ENCODE measurements at regions not wholly inside any gene's neighbourhood (a gene's known extent, or its start where the extent isn't known, plus 50 kb on each side); places are given as distances from the start of the nearest gene placed in this dataset.
A peak's percentile ranks its signal among the peaks of the same experiment; 100 is the strongest.

DNA sequence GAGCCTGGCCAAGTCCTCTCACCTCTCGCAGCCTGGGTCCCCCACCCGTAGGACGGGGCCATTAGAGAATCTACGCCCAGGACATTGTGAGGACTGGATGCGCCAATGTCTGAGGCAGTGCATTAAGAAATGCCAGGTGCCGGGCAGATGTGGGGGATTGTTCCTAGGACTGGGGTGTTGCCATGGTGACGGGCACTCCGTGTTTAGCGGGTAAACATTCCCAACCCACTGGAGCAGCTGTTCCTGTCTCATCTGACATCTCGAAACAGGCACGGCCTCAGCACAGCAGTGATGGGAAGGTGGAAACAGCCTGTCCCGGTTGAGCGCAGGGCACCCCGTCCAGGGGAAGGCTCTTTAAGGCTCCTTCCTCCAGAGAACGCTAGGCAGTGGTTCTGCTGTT, 99.6 kb upstream of the RTL6 start:
- Histone ChIP-seq H3K36me3 (replicated peaks; ENCODE audit: control insufficient read depth, insufficient read depth, low read length) (no peaks in the 10 kb centered on the region), H3K27me3 (ENCODE audit: control insufficient read depth, insufficient read depth, low read length) (no peaks in the 10 kb centered on the region), H3K4me3 (ENCODE audit: insufficient read depth, low read depth, low read length) (no peak overlapping the region)
- peak; percentile 57 for DNase-seq

DNA sequence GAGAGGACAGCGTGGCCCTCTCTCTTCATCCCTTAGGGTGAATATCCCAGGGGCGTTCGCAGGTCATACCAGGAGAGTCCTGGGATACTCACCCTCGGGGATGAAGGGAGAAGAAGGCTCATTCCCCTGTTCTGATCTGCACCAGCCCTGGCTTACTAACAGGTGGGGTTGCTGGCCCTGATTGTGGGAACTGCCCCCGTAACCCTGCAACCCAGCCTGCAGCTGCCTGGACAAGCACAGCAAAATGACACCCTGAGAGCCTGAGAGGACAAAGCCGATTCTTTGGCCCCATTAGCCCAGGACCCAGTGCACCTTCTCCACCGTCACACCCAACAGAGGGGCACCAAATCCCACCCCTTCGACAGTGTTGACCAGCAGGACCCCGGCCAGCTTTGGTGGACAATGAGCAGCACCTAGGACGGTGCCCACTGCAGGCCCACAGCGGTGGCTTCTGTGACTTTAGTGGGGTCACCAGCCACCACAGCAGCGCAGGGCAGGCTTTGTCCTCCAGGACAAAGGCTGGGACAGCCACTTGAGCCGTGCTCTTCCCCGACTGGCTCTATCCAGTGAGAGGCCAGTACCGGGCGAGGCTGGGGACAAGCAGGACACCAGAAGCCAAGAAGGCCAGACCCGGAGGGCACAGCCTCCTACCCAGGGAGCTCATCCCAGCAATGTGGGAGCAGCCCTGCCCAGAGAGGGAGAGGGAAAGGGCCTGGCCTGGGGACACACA, 98.5 kb upstream of the RTL6 start:
- no peaks in the 10 kb centered on the region for H3K36me3 ChIP-seq (replicated peaks; ENCODE audit: control insufficient read depth, insufficient read depth, low read length)
- H3K27me3 ChIP-seq (ENCODE audit: control insufficient read depth, insufficient read depth, low read length): no peaks in the 10 kb centered on the region
- no peak for DNase-seq
- no peak overlapping the region for H3K4me3 ChIP-seq (ENCODE audit: insufficient read depth, low read depth, low read length)

DNA sequence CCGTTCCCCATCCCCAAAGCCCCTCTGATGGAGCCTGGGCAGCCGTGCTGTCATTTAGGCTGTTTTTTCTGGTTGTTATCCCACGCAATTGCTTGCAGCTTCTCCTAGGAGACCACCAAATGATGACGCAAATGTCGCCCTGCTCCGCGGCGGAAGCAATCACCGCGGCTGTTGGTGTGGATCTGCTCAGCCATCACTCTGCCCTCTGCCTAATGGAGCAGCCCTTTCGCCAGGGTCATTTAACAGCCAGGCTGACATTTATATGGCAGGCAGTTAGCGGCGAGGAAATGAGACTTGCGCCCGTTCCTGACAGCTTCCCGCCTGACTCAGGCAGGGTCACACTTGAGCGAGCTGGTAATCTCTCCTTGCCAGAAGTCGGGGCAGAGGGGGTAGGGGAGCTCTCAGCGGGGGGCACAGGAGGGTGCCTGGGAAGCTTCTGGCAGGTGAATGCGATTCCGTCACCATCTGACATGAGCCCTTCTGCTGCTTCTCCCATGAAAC, 97.9 kb upstream of the RTL6 start:
- H3K36me3 ChIP-seq (replicated peaks; ENCODE audit: control insufficient read depth, insufficient read depth, low read length): no peaks in the 10 kb centered on the region
- H3K27me3 ChIP-seq (ENCODE audit: control insufficient read depth, insufficient read depth, low read length): no peaks in the 10 kb centered on the region
- H3K4me3 ChIP-seq (ENCODE audit: insufficient read depth, low read depth, low read length): no peak overlapping the region
- peak; percentile 67 for DNase-seq

- Histone ChIP-seq H3K4me3 (ENCODE audit: insufficient read depth, low read depth, low read length) (no peak overlapping the region), H3K27me3 (ENCODE audit: control insufficient read depth, insufficient read depth, low read length) (no peaks in the 10 kb centered on the region), H3K36me3 (replicated peaks; ENCODE audit: control insufficient read depth, insufficient read depth, low read length) (no peaks in the 10 kb centered on the region)
- peak; percentile 75 for DNase-seq
Observed at GRCh38 chr22:44594951-44595350, 96.9 kb upstream of the RTL6 start.

DNA sequence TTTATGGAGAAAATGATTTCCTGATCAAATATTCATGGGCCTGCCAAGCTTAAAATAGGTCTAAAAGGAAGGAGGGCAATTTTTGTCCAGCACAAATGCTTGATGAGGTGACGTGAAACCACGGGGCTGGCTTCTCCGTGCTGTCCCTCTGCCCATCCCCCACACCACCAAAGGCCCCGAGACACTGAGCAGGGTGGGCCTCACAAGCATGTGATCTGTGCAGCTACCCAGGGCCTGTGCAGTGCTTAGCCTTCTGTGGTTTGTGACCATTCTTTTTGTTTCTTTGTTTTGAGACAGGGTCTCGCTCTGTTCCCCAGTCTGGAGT, 94.8 kb upstream of the RTL6 start:
- no peaks in the 10 kb centered on the region for H3K27me3 ChIP-seq (ENCODE audit: control insufficient read depth, insufficient read depth, low read length)
- H3K36me3 ChIP-seq (replicated peaks; ENCODE audit: control insufficient read depth, insufficient read depth, low read length): no peaks in the 10 kb centered on the region
- DNase-seq: no peak

DNA sequence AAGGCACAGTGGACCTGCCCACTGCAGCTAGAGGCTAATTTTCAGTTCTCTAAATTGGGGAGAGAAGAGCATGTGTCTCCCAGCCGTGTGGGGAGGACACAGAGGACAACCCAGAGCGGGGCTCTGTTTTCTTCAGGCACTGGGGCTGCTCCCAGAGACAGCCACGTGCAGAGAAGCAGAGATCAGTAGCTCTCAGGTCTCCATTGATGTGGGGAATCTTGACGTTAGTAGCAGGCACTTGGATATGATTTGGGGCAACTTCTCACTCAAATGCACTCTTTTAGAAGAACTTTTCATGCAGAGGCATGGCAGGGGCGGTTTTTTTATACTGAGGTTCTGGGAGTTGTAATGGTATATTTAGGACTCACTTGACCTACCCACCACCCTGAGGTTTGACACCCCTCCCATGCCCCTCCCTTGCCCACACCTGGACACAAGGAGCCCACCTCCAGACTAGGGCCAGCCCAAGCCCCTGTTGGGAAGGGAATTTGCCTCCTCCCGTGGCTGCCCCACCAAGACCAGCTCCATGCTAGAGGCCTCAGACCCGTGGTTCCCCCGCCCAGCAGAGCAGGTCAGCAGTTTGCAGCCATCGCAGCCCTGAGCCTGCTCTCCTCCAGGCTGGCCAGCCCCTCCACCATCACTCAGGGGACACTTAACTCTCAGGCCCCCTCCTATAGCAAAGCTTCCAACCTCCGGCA, 94.2 kb upstream of the RTL6 start:
- no peak for DNase-seq
- Histone ChIP-seq H3K36me3 (replicated peaks; ENCODE audit: control insufficient read depth, insufficient read depth, low read length) (no peaks in the 10 kb centered on the region), H3K27me3 (ENCODE audit: control insufficient read depth, insufficient read depth, low read length) (no peaks in the 10 kb centered on the region), H3K4me3 (ENCODE audit: insufficient read depth, low read depth, low read length) (no peak overlapping the region)

More for the DNA sequence above, 94.8 kb upstream of the RTL6 start:
- H3K4me3 ChIP-seq (ENCODE audit: insufficient read depth, low read depth, low read length): no peak overlapping the region

GRCh38 chr22:44591146-44591790, 93.2 kb upstream of the RTL6 start:
- peak; percentile 50 for DNase-seq

DNA sequence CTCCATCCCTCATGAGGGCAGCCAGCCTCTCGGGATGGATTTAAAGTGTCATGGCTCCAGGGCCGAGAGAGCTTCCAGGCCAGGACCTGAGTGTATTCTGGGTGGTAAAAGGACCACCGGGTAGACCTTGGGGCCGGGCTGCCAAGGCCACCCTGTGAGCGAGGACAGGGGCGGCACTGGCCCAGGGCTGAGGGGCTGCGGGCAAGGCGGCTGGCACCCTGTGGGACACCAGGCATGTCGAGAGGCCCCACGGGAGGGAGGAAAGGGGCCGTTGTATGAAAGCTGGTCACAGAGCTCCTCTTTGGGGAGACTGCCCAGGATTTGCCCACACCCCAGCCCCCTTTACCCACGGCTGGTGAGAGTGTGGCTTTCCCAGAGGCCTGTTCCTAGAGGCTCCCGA, 92.3 kb upstream of the RTL6 start:
- no peak for DNase-seq
- Histone ChIP-seq H3K36me3 (replicated peaks; ENCODE audit: control insufficient read depth, insufficient read depth, low read length) (no peaks in the 10 kb centered on the region), H3K4me3 (ENCODE audit: insufficient read depth, low read depth, low read length) (no peak overlapping the region), H3K27me3 (ENCODE audit: control insufficient read depth, insufficient read depth, low read length) (no peaks in the 10 kb centered on the region)

More at GRCh38 chr22:44591146-44591790, 93.2 kb upstream of the RTL6 start:
- Histone ChIP-seq H3K4me3 (ENCODE audit: insufficient read depth, low read depth, low read length) (no peak overlapping the region), H3K36me3 (replicated peaks; ENCODE audit: control insufficient read depth, insufficient read depth, low read length) (no peaks in the 10 kb centered on the region), H3K27me3 (ENCODE audit: control insufficient read depth, insufficient read depth, low read length) (no peaks in the 10 kb centered on the region)

DNA sequence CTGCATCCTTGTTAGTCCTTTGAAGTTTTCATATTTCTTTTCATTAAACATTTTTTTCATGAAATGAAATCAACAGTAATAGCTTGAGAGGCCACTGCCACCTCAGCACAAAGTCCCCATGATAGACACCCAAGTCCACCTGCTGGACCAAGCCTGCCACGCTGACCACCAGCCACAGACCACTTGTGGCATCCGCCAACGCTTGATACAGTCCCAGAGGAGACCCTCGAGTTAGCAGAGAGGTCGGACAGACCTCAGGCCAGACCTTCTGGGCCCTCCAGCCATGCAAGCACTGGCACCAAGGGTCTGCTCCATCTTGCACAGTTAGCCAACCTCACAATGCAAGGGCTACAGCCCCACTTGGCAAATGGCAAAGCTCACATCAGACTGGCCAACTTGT, 91.8 kb upstream of the RTL6 start:
- no peak overlapping the region for H3K4me3 ChIP-seq (ENCODE audit: insufficient read depth, low read depth, low read length)
- H3K27me3 ChIP-seq (ENCODE audit: control insufficient read depth, insufficient read depth, low read length): no peaks in the 10 kb centered on the region
- no peak for DNase-seq
- no peaks in the 10 kb centered on the region for H3K36me3 ChIP-seq (replicated peaks; ENCODE audit: control insufficient read depth, insufficient read depth, low read length)

- DNase-seq: no peak
Observed at GRCh38 chr22:44588348-44588747, 90.3 kb upstream of the RTL6 start.

GRCh38 chr22:44587737-44588310, 89.8 kb upstream of the RTL6 start:
- Histone ChIP-seq H3K4me3 (ENCODE audit: insufficient read depth, low read depth, low read length) (no peak overlapping the region), H3K36me3 (replicated peaks; ENCODE audit: control insufficient read depth, insufficient read depth, low read length) (no peaks in the 10 kb centered on the region), H3K27me3 (ENCODE audit: control insufficient read depth, insufficient read depth, low read length) (no peaks in the 10 kb centered on the region)
- no peak for DNase-seq

More at GRCh38 chr22:44588348-44588747, 90.3 kb upstream of the RTL6 start:
- no peaks in the 10 kb centered on the region for H3K27me3 ChIP-seq (ENCODE audit: control insufficient read depth, insufficient read depth, low read length)
- H3K36me3 ChIP-seq (replicated peaks; ENCODE audit: control insufficient read depth, insufficient read depth, low read length): no peaks in the 10 kb centered on the region
- no peak overlapping the region for H3K4me3 ChIP-seq (ENCODE audit: insufficient read depth, low read depth, low read length)

- no peaks in the 10 kb centered on the region for H3K36me3 ChIP-seq (replicated peaks; ENCODE audit: control insufficient read depth, insufficient read depth, low read length)
- DNase-seq: peak; percentile 64
- H3K27me3 ChIP-seq (ENCODE audit: control insufficient read depth, insufficient read depth, low read length): no peaks in the 10 kb centered on the region
- H3K4me3 ChIP-seq (ENCODE audit: insufficient read depth, low read depth, low read length): no peak overlapping the region
Observed at GRCh38 chr22:44586999-44587736, 89.1 kb upstream of the RTL6 start.

DNA sequence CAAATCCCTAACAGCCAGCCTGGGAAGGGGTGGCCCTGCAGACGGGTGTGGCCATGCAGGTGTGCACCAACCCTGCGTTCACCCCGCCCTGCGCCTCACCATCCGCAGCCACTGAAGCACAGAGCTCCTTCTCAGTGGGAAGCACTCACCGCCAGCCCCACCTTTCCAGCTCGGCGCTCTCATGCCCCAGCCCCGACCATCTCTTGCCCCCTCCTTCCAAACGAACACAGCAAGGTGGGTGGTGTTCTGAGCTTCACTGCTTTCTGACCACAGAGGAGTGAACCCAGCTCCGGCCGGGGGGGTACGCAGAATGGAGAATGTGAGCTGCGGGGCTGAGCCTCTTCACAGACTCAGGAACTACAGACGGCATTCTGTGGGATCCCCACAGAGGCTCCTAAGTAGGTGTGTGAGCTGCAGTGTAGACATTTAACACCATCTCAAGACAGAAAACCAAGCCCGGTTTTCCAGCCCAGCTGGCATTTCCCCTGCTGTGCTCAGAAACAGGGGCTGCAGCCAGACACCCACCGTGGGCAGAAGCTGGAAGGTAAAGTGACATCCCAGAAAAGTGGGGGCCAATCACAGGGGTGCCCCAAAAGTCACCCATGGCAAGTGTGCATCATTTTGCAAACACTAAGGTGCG, 88.4 kb upstream of the RTL6 start:
- DNase-seq: peak; percentile 65
- Histone ChIP-seq H3K27me3 (ENCODE audit: control insufficient read depth, insufficient read depth, low read length) (no peaks in the 10 kb centered on the region), H3K36me3 (replicated peaks; ENCODE audit: control insufficient read depth, insufficient read depth, low read length) (no peaks in the 10 kb centered on the region), H3K4me3 (ENCODE audit: insufficient read depth, low read depth, low read length) (no peak overlapping the region)
